COR-L47 (cell line): ENCODE measurements at regions not wholly inside any gene's neighbourhood (a gene's known extent, or its start where the extent isn't known, plus 50 kb on each side); places are given as distances from the start of the nearest gene placed in this dataset.

Experiments
- DNase-seq: peaks from one replicate; lab custom pipeline; 2025; lab: John Stamatoyannopoulos, UW

DNA sequence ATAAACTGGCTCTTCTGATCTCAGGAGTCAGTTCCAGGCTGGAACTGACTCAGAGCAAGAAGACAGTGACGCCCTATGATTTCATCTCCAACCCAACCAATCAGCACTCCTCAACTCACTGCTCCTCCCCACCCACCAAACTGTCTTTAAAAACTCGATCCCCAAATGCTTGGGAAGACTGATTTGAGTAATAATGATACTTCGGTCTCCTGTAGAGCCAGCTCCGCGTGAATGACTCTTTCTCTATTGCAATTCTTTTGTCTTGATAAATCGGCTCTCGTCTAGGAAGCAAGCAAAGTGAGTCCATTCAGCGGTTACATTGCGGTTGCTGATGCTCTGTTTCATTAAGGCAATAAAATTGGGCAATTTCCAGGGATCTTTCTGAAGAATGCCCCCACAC, 1025.3 kb upstream of the CNTNAP5 start:
- DNase-seq = no peak

- no peak for DNase-seq
These were observed 1022.3 kb upstream of the CNTNAP5 start for GRCh38 chr2:123002660-123003248.

DNA sequence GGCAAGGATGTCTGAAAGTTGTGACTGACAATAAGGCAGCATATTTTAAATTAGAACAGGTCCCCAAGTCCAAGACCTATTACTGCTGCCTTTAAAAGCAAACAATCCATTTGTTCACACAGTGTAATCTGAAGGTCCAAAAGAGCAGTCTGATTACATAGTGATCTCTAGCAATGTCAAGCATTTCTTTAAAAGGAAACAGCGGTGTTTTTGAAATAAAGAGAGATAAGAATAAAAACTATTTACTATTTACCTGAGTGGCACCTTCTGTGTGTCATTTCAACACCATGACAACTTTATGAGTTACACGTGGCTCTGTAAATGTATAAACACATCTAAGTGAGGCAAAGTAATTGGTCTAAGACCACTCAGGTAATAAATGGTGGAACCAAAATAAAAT, 1009.9 kb upstream of the CNTNAP5 start:
- DNase-seq = no peak

- DNase-seq = no peak
These were observed 989.5 kb upstream of the CNTNAP5 start for GRCh38 chr2:123035541-123035940.

GRCh38 chr2:123036300-123036699, 988.8 kb upstream of the CNTNAP5 start:
- no peak for DNase-seq

GRCh38 chr2:123040506-123040905, 984.6 kb upstream of the CNTNAP5 start:
- DNase-seq = no peak

DNA sequence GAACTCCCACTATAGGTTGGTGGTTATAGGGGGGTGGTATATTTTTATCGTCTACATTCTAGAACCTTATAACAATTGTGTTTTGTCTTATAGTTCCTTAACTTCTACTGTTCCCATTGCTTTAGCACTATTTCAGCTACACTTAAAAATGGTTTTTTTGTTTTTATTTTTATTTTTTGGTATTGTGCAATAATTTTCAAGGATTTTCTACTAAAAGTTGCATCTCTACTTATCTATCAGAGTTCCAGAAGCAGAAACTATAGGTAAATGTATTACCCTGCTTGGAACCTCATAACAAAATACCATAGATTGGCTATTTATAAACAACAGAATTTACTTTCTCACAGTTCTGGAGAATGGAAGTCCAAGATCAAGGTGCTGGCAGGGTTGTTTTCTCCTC, 981.6 kb upstream of the CNTNAP5 start:
- no peak for DNase-seq

GRCh38 chr2:123045713-123046112, 979.4 kb upstream of the CNTNAP5 start:
- no peak for DNase-seq

GRCh38 chr2:123047186-123047585, 977.9 kb upstream of the CNTNAP5 start:
- no peak for DNase-seq

- no peak for DNase-seq
These were observed 974.0 kb upstream of the CNTNAP5 start for GRCh38 chr2:123051136-123051535.

DNA sequence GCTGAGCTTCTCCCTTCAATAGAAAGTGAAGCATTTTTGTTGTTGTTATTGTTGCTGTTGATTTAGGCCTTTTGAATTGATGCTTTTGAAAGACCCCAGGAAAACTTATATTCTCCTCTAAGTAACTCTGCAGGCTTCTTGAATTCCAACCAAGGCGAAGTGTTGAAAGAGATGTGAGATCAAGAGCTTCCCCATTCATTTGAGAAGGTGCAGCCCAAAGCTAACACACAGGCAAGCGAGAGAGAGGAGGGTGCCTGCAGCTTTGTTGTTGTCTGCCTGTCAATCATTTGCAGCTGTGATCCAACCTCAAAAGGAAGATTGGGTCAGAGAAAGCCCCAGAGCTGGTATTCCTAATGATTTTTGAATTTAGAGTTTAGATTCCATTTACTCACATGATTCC, 963.6 kb upstream of the CNTNAP5 start:
- no peak for DNase-seq

- DNase-seq = no peak
These were observed 951.7 kb upstream of the CNTNAP5 start for GRCh38 chr2:123073371-123073770.

GRCh38 chr2:123073956-123074355, 951.1 kb upstream of the CNTNAP5 start:
- no peak for DNase-seq

GRCh38 chr2:123077101-123077500, 948.0 kb upstream of the CNTNAP5 start:
- DNase-seq = no peak

GRCh38 chr2:123080331-123080730, 944.8 kb upstream of the CNTNAP5 start:
- DNase-seq = no peak

- DNase-seq = no peak
These were observed 939.6 kb upstream of the CNTNAP5 start for GRCh38 chr2:123085484-123085883.

- no peak for DNase-seq
These were observed 938.3 kb upstream of the CNTNAP5 start for GRCh38 chr2:123086613-123087385.

GRCh38 chr2:123091471-123091870, 933.6 kb upstream of the CNTNAP5 start:
- DNase-seq = no peak

DNA sequence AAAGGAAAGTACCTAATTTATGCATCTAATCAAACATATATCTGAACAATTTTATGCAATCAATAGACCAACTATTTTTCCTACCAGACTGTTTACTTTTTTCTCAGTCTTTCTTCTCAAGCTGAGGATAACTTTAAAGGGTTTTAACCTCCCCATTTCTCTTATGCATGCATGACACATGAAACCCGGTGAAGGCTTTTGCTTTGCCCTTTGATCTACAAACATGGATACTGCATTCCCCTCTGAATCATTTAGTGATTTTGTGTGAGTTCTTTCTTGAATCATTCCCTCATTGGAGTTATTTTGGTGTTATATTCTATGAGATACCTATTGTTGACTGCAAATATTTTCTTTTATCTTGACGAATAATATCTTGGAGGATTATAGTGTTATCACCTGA, 931.9 kb upstream of the CNTNAP5 start:
- no peak for DNase-seq

DNA sequence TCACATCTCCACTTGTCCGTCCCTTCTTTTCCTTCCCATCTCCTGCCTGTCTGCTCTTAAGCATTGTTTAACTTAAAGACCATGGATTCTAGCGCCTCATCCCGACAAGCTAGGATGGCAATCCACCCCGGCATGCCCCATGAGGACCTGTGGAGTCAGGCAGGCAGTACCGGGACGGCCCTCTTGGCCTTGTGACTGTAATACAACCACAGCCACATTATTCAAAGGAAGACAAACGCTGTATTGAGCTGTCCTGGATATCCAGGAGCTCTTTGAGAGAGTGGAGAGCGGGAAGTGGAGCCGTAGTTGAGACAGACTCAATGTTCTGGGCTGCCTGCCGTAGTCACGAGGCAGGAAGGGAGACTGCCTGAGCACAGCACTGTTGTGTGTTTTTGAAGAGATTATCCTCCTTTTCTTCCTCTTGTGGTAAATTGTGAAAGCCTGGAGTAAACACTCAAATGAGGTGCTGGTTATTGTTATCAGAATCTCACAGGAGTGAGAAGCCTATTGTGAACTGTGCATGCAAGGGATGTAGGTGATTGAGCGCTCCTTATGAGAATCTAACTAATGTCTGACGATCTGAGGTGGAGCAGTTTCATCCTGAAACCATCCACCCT, 929.8 kb upstream of the CNTNAP5 start:
- no peak for DNase-seq

DNA sequence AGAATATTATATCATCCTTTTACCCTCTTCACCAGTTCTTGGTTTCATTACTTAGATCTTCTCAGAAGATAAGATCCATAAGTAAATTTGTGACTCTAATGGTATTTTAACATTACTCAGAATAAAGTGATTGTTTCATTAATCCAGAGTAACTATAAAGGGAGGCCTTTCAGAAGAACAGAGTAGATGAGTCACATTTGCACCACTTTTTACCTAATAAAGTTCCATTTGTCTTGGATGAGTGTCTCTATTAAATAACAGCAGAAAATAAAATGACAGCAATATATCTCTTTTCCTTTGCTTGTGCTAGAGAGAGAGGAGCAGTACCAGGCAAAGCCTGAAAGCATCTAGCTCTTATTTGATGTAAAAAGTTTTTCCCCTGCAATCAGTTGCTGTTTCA, 926.5 kb upstream of the CNTNAP5 start:
- no peak for DNase-seq

GRCh38 chr2:123101434-123101833, 923.7 kb upstream of the CNTNAP5 start:
- no peak for DNase-seq

DNA sequence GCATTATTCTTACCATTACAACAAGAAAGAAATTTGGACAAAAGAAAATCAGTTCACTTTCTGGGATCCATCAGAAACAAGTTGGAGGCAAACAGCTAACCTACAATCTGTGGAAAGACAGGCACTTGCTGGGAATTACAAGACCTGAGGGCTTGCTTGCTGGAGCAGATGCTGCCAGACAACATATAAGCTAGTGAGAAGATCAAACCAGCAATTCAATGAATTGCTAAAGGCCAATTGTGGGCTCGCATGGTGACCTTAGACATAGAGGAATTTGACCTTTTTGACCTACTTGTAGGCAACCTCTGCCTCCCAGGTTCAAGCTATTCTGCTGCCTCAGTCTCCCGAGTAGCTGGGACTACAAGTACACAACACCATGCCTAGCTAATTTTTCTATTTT, 921.2 kb upstream of the CNTNAP5 start:
- DNase-seq = no peak

DNA sequence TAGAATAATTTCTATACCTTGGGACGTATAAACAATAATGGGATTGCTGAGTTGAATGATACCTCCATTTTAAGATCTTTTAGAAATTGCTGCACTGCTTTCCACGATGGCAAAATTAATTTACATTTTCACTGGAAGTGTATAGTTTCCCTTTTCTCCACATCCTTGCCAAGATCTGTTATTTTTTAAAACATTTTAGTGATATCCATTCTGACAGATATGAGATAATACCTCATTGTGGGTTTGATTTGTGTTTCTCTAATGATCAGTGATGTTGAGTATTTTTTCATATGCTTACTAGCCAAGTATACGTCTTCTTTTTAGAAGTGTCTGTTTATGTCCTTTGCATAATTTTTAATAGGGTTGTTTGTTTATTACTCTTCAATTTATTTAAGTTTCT, 908.5 kb upstream of the CNTNAP5 start:
- no peak for DNase-seq
